NT2/D1 (cell line): ENCODE measurements at regions not wholly inside any gene's neighbourhood (a gene's known extent, or its start where the extent isn't known, plus 50 kb on each side); places are given as distances from the start of the nearest gene placed in this dataset.

ENCODE experiments used
- DNase-seq: peaks from one replicate; pipeline ENCODE4 v3.0.0-alpha.2; 2011; ENCODE audit warnings: low read depth, low spot score
- H3K27me3 ChIP-seq: 2 replicates; pipeline ENCODE4 v1.6.0; 2011; ENCODE audit warnings: mild to moderate bottlenecking; ENCODE audit not compliant: insufficient read length, insufficient read depth
- H3K36me3 ChIP-seq: 2 replicates; pipeline ENCODE4 v1.6.1; 2011; ENCODE audit warnings: mild to moderate bottlenecking, low read length, mixed read lengths; ENCODE audit not compliant: insufficient read depth, insufficient read length
- H3K4me1 ChIP-seq: 2 replicates; pipeline ENCODE4 v1.5.1; 2011; ENCODE audit not compliant: insufficient read depth, insufficient read length
- H3K4me3 ChIP-seq: 2 replicates; pipeline ENCODE4 v1.5.1; 2011; ENCODE audit warnings: low read depth; ENCODE audit not compliant: insufficient read length
- H3K9ac ChIP-seq: 2 replicates; pipeline ENCODE4 v1.6.0; 2011; ENCODE audit warnings: low read depth; ENCODE audit not compliant: insufficient read length
- H3K9me3 ChIP-seq: 2 replicates; pipeline ENCODE4 v1.5.1; 2011; ENCODE audit warnings: mild to moderate bottlenecking, low read length; ENCODE audit not compliant: insufficient read depth
- SUZ12 ChIP-seq: IDR thresholded peaks from 2 replicates; pipeline ENCODE4 v1.6.1; 2011; ENCODE audit not compliant: insufficient read length, insufficient read depth; ENCODE audit errors: extremely low read depth
- YY1 ChIP-seq: IDR thresholded peaks from 2 replicates; pipeline ENCODE4 v1.6.1; 2011; ENCODE audit not compliant: insufficient read length, insufficient read depth
- ZNF274 ChIP-seq: IDR thresholded peaks from 2 replicates; pipeline ENCODE4 v1.6.1; 2011; ENCODE audit warnings: mild to moderate bottlenecking, low read depth, low read length

DNA sequence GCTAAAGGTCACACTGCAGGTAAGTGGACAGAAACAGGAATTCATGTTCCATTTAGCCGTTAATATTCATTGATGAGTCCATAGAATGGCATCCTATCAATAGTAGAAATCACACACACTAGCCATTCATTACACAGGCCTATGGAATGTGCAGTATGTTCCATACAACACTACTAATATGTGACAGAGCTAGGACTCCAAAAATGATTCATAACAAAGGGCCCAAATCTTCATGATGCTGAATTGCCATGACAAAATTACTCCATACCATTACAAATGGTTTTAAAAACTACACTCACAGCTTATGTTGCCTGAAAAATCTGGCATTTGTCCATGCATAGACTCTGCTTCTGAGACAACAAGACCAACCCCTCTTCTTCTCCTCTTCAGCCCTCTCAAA is 549.1 kb downstream of the XPNPEP1 start:
- no peaks in the 10 kb centered on the region for H3K27me3 ChIP-seq
- DNase-seq, result no peak
- H3K9ac ChIP-seq, result no peak overlapping the region
- H3K36me3 ChIP-seq, result no peaks in the 10 kb centered on the region
- H3K4me1 ChIP-seq, result no peaks in the 10 kb centered on the region
- TF ChIP-seq ZNF274, result no peak
- TF ChIP-seq YY1, result no peak
- no peak for TF ChIP-seq SUZ12
- no peaks in the 10 kb centered on the region for H3K9me3 ChIP-seq
- H3K4me3 ChIP-seq, result no peak overlapping the region

DNA sequence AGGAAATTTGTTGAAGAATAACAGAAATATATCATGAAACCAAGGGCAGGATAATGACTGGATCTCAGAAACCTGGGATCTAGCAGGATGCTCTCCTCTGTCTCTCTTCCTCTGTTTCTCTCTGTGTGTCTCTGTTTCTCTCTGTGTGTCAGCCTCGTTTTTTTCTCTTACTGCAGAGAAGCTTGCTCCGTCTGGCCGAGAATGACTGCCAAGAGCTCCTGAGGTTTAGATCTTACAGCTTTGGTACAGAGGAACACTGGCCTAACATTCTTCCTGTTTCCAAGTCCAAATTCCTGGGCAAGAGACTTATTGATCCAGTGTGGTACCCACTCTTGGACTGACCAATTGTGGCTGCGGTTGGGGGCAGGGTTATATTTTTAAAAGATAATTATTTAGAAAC is 564.0 kb downstream of the XPNPEP1 start:
- TF ChIP-seq SUZ12, result no peak
- no peak for TF ChIP-seq ZNF274
- TF ChIP-seq YY1, result no peak
- Histone ChIP-seq H3K9me3 (no peaks in the 10 kb centered on the region), H3K36me3 (no peaks in the 10 kb centered on the region), H3K27me3 (no peaks in the 10 kb centered on the region), H3K4me3 (no peak overlapping the region), H3K9ac (no peak overlapping the region), H3K4me1 (no peaks in the 10 kb centered on the region)
- no peak for DNase-seq

DNA sequence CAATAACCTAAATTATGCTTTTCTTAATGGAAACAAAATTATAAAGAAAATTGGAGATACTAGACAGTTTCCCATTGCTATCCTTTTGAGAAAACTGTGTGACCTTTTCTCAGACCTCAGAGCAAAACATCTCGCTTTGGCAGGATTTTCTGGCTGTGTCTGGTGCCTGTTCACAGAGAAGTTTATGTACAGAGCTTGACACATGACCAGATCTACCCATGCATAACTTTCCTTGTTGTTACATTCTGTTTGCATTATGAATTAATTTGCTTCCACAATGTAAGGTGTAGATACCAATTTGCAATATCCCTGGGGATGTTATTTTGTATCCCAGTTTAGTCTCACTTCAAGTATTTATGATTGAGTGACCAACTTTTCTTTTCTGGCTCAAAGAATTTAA is 565.0 kb downstream of the XPNPEP1 start:
- Histone ChIP-seq H3K9me3 (no peaks in the 10 kb centered on the region), H3K4me3 (no peak overlapping the region), H3K4me1 (no peaks in the 10 kb centered on the region), H3K9ac (no peak overlapping the region), H3K36me3 (no peaks in the 10 kb centered on the region), H3K27me3 (no peaks in the 10 kb centered on the region)
- no peak for DNase-seq
- TF ChIP-seq SUZ12 (no peak), YY1 (no peak), ZNF274 (no peak)

DNA sequence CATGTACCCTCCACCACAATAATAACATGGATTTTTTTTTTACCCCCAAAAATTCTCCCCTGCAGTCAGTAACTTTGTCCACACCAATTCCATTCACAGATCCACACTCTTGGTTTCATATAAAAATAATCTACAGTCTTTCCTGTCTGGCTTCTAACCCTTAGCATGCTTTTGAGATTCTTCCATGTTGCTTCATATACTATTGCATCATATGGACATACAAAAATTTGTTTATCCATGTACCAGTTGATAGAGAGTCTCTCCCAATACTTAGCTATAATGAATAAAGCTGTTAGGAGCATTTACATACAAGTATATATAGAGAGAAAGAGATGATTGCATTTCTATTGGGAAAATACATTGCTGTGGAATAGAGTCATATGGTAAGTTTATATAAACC is 575.0 kb downstream of the XPNPEP1 start:
- TF ChIP-seq ZNF274 (no peak), SUZ12 (no peak), YY1 (no peak)
- Histone ChIP-seq H3K27me3 (no peaks in the 10 kb centered on the region), H3K4me3 (no peak overlapping the region), H3K9ac (no peak overlapping the region), H3K36me3 (no peaks in the 10 kb centered on the region), H3K9me3 (no peaks in the 10 kb centered on the region), H3K4me1 (no peaks in the 10 kb centered on the region)
- DNase-seq, result no peak

DNA sequence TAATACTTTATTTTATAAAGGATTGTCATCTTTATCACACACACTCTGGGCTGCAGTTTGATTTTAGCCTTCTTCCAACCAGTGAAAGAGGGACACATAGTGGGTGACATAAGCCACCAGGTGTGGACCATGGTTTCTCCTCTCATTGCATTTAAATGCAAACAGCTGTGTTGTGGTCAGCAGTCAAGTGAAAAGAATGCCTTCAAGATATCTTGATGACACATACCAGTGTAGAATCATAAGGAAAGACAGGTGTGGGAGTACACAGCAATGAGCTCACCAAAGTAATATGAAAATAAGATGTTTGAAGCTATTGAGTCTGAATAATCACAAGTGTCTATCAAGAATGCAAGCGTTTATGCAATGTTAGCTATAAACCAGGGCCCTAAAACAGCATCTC is 580.0 kb downstream of the XPNPEP1 start:
- no peaks in the 10 kb centered on the region for H3K4me1 ChIP-seq
- TF ChIP-seq SUZ12, result no peak
- TF ChIP-seq YY1, result no peak
- TF ChIP-seq ZNF274, result no peak
- H3K9me3 ChIP-seq, result no peaks in the 10 kb centered on the region
- H3K9ac ChIP-seq, result no peak overlapping the region
- DNase-seq, result no peak
- no peaks in the 10 kb centered on the region for H3K27me3 ChIP-seq
- H3K36me3 ChIP-seq, result no peaks in the 10 kb centered on the region
- H3K4me3 ChIP-seq, result no peak overlapping the region

DNA sequence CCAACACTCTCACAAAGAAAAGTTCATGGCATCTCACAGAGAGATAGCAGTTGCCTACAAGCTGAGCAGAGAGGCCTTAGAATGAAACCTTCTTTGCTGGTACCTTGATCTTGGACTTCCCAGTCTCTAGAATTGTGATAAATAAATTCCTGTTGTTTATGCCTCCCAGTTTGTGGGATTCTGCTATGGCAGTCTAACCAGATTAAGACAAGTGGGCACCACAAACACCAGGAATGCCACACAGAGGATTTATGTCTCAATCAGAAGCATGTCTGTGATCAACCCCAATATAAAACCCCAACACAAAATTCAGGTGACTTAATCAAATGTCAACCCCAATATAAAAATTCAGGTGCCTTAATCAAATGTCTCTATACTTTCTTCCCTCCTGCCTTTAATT is 581.3 kb downstream of the XPNPEP1 start:
- TF ChIP-seq SUZ12 (no peak), ZNF274 (no peak), YY1 (no peak)
- Histone ChIP-seq H3K9ac (no peak overlapping the region), H3K4me1 (no peaks in the 10 kb centered on the region), H3K9me3 (no peaks in the 10 kb centered on the region), H3K4me3 (no peak overlapping the region), H3K27me3 (no peaks in the 10 kb centered on the region), H3K36me3 (no peaks in the 10 kb centered on the region)
- DNase-seq, result no peak

DNA sequence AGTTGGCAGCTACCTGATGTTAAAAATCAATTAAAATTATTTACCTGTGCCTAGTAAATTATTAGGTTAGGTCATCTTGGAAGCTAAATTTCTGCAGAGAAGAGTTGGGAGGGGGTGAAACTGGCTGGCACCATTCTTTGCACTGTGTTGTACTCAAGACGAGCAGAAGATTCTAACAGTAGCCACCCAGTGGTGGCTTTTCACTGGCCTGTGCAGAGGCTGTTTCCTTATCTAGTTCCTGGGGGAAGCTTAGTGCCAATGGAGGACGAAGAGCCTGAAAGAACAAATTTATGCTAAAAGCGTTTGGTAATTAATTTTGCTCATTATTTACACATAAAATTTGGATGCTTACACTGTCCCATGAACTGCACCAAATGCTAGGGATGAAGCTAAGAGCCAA is 595.3 kb downstream of the XPNPEP1 start:
- H3K9me3 ChIP-seq, result no peaks in the 10 kb centered on the region
- no peaks in the 10 kb centered on the region for H3K36me3 ChIP-seq
- no peak for DNase-seq
- H3K4me1 ChIP-seq, result no peaks in the 10 kb centered on the region
- no peak overlapping the region for H3K4me3 ChIP-seq
- H3K27me3 ChIP-seq, result no peaks in the 10 kb centered on the region
- no peak overlapping the region for H3K9ac ChIP-seq
- TF ChIP-seq SUZ12, result no peak
- no peak for TF ChIP-seq ZNF274
- TF ChIP-seq YY1, result no peak

DNA sequence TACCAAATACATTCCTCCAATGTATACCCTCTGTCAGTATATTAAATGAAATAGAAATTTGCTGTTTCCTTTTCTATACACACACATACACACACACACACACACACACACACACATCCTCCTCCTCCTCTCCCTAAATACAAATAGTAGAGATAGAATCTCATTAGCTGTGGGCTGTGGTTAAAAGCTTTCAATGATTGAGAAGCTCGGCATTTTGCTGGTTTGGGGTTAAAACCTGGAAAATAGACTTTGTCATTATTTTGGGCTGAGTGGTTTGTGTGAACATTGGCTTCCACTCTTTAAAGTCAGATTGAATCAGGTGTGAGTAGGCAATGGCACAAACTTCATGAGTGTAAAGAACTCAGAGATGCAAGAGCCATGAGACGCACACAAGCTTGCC is 596.0 kb downstream of the XPNPEP1 start:
- H3K4me1 ChIP-seq, result no peaks in the 10 kb centered on the region
- no peaks in the 10 kb centered on the region for H3K36me3 ChIP-seq
- H3K9me3 ChIP-seq, result no peaks in the 10 kb centered on the region
- H3K4me3 ChIP-seq, result no peak overlapping the region
- H3K9ac ChIP-seq, result no peak overlapping the region
- no peaks in the 10 kb centered on the region for H3K27me3 ChIP-seq
- no peak for DNase-seq
- TF ChIP-seq SUZ12 (no peak), ZNF274 (no peak), YY1 (no peak)
